GM12865 (cell line): ENCODE measurements at regions not wholly inside any gene's neighbourhood (a gene's known extent, or its start where the extent isn't known, plus 50 kb on each side); places are given as distances from the start of the nearest gene placed in this dataset.

Experiments used
- DNase-seq: peaks from one replicate; pipeline ENCODE4 v3.0.0; 2010; ENCODE audit warnings: low read depth
- H3K4me3 ChIP-seq: 2 replicates; pipeline ENCODE4 v1.5.1; 2011; ENCODE audit warnings: mild to moderate bottlenecking, low read depth, low read length, control low read depth
- TF ChIP-seq, protein P1 (sequence below): IDR thresholded peaks from 2 replicates; pipeline ENCODE4 v1.5.1; 2011; ENCODE audit warnings: low read length, control low read depth, low read depth, inconsistent platforms; ENCODE audit not compliant: insufficient read depth; ENCODE audit errors: missing control alignments

GRCh38 chr7:156120552-156120951 is 308.3 kb upstream of the SHH start:
- H3K4me3 ChIP-seq, result no peak overlapping the region

GRCh38 chr7:156119771-156120170 is 307.5 kb upstream of the SHH start:
- no peak for DNase-seq
- no peak overlapping the region for H3K4me3 ChIP-seq
- TF ChIP-seq, protein P1, sequence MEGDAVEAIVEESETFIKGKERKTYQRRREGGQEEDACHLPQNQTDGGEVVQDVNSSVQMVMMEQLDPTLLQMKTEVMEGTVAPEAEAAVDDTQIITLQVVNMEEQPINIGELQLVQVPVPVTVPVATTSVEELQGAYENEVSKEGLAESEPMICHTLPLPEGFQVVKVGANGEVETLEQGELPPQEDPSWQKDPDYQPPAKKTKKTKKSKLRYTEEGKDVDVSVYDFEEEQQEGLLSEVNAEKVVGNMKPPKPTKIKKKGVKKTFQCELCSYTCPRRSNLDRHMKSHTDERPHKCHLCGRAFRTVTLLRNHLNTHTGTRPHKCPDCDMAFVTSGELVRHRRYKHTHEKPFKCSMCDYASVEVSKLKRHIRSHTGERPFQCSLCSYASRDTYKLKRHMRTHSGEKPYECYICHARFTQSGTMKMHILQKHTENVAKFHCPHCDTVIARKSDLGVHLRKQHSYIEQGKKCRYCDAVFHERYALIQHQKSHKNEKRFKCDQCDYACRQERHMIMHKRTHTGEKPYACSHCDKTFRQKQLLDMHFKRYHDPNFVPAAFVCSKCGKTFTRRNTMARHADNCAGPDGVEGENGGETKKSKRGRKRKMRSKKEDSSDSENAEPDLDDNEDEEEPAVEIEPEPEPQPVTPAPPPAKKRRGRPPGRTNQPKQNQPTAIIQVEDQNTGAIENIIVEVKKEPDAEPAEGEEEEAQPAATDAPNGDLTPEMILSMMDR, result no peak

More at GRCh38 chr7:156120552-156120951, 308.3 kb upstream of the SHH start:
- DNase-seq, result no peak
- TF ChIP-seq, protein P1, result no peak

DNA sequence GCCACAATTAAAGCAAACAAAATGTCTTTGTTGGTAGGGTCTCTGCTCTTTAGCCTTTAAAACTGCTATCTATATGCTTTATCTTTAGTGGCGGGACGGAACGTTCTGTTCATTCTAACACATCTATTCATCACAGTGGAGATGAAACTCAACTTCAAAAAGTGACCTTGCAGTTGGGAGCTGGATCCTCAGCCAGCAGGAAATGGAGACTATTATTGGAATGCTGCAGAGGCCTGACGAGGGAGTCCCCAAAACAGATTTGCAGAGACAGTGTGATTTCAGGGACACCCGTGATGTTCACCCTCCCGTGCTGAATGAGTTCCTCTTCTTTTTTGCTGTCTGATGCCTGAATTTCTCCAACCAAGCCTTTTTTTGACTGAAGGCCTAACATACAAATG is 306.0 kb upstream of the SHH start:
- no peak for DNase-seq
- no peak overlapping the region for H3K4me3 ChIP-seq
- TF ChIP-seq, protein P1, result no peak

DNA sequence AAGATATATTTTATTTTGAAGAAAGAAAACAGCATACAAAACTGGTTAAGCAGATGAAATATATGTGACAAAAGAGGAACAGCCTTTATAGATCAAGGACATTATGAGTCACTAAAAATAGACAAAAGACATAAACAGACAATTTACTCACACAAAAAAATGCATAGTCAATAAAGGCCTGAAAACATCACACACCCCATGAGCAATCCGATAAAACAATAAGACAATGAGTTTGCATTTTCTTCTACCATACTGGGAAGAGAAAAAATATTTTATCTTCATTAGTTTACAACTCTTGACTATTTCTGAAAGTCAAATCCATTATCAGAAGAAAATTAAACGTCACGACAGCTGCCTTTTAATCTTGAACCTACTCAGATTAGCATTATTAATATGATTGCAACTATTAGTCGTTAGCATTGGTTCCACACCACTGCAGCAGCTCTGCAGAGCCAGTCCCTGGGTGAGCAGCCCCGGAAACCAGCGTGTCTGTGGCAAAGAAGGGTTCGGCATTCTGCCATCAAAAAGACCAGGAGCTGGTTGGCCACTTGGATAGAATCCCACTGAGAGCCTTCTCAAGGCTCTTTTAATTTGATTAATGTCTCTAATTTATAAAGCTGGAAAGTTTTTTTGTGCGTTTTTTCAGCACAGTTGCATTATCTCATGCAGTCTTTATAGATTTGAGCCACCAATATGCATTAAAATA is 305.4 kb upstream of the SHH start:
- no peak for DNase-seq
- TF ChIP-seq, protein P1, result no peak
- no peak overlapping the region for H3K4me3 ChIP-seq

GRCh38 chr7:156116514-156117215 is 304.4 kb upstream of the SHH start:
- no peak overlapping the region for H3K4me3 ChIP-seq
- DNase-seq, result no peak
- TF ChIP-seq, protein P1, result no peak

DNA sequence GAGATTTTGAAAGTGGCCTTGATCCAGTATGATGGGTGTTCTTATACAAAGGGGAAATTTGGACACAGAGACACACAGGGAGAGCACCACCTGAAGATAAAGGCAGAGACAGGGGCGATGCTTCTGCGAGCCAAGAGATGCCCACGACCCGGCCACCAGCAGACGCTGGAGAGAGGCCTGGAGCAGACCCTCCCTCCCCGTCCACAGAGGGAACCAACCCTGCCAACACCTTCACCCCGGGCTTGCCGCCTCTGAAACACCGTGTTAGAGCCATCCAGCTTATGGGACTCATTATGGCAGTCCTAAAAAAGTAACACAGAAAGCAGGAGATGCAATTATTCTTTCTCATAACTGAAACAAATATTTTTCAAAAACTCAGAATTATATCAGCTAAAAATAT is 303.3 kb upstream of the SHH start:
- TF ChIP-seq, protein P1, result no peak
- no peak for DNase-seq
- H3K4me3 ChIP-seq, result no peak overlapping the region

- H3K4me3 ChIP-seq, result no peak overlapping the region
- TF ChIP-seq, protein P1, result no peak
- DNase-seq, result no peak
Measured at GRCh38 chr7:156113731-156114130, 301.5 kb upstream of the SHH start.
